ENCODE measurements at regions not wholly inside any gene's neighbourhood (a gene's known extent, or its start where the extent isn't known, plus 50 kb on each side); places are given as distances from the start of the nearest gene placed in this dataset.
"Not testable (repeated sequence)": the region's sequence is repeated elsewhere in the genome, so short reads cannot be mapped to it uniquely, and the experiment has no call there.

DNA sequence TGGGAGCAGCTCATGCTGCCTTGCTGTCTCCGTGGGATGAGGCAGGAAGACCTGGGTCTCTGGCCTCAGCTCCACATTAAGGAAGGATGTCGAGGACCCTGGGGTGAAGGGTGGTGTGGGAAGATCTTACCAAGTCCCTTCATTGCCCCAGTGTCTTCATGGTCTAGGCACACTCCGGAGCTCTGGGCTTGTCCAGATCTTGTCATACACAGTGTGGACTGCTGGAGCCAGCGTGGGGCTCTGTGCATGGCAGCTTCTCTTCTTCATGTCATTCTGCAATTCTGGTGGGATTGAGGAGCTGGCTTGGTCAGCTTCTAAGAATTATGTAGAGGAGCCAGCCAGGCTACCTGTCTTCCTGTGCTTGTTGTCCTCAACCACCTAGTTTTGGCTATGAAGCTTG, 79.3 kb upstream of the ETV3 start:
- WGBS, 2 experiments (ENCODE audit: insufficient coverage in 1 of 2, insufficient read length in 1 of 2) = 84 to 85% methylated on average over 2 to 4 of the region's 4 CpGs
- H3K36me3 ChIP-seq (ENCODE audit: control insufficient read depth, insufficient read depth, low read length) = no peaks in the 10 kb centered on the region
- TF ChIP-seq, protein P1, sequence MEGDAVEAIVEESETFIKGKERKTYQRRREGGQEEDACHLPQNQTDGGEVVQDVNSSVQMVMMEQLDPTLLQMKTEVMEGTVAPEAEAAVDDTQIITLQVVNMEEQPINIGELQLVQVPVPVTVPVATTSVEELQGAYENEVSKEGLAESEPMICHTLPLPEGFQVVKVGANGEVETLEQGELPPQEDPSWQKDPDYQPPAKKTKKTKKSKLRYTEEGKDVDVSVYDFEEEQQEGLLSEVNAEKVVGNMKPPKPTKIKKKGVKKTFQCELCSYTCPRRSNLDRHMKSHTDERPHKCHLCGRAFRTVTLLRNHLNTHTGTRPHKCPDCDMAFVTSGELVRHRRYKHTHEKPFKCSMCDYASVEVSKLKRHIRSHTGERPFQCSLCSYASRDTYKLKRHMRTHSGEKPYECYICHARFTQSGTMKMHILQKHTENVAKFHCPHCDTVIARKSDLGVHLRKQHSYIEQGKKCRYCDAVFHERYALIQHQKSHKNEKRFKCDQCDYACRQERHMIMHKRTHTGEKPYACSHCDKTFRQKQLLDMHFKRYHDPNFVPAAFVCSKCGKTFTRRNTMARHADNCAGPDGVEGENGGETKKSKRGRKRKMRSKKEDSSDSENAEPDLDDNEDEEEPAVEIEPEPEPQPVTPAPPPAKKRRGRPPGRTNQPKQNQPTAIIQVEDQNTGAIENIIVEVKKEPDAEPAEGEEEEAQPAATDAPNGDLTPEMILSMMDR (conservative IDR thresholded peaks at IDR 0.05) = no peak
- Mint-ChIP-seq H3K27ac (no peak overlapping the region), H3K4me1 (no peaks in the 10 kb centered on the region), H3K36me3 (ENCODE audit: low read depth) (peaks cover 3% of the 10 kb centered on the region), H3K27me3 (ENCODE audit: insufficient read depth) (peaks cover 9% of the 10 kb centered on the region), H3K9me3 (peaks cover 15% of the 10 kb centered on the region), H3K4me3 (no peak overlapping the region)
- H3K4me1 ChIP-seq (ENCODE audit: control insufficient read depth, insufficient read depth, low read length) = no peaks in the 10 kb centered on the region
- peaks cover 4% of the 10 kb centered on the region for H3K27me3 ChIP-seq (ENCODE audit: control insufficient read depth, insufficient read depth, low read length, poor library complexity, severe bottlenecking)
- no peak overlapping the region for H3K27ac ChIP-seq (ENCODE audit: low read depth, low read length)
- peak; percentile 15 for DNase-seq
- no peak overlapping the region for H3K4me3 ChIP-seq (ENCODE audit: low read length)
- no peak overlapping the region for H3K9ac ChIP-seq (ENCODE audit: extremely low read depth, low read length, poor library complexity, severe bottlenecking)
- H3K9me3 ChIP-seq (ENCODE audit: control insufficient read depth, low read length) = peaks cover 18% of the 10 kb centered on the region

DNA sequence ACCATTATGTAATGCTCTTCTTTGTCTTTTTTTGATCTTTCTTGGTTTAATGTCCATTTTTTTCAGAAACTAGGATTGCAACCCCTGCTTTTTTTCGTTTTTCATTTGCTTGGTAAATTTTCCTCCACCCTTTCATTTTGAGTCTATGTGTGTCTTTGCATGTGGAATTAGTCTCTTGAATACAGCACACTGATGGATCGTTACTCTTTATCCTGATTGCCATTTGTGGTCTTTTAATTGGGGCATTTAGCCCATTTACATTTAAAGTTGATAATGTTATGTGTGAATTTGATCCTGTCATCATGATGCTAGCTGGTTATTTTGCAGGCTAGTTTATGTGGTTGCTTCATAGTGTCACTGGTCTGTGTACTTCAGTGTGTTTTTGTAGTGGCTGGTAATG, 75.6 kb upstream of the ETV3 start:
- no peak overlapping the region for H3K4me3 ChIP-seq (ENCODE audit: low read length)
- no peak overlapping the region for H3K4me3 Mint-ChIP-seq

DNA sequence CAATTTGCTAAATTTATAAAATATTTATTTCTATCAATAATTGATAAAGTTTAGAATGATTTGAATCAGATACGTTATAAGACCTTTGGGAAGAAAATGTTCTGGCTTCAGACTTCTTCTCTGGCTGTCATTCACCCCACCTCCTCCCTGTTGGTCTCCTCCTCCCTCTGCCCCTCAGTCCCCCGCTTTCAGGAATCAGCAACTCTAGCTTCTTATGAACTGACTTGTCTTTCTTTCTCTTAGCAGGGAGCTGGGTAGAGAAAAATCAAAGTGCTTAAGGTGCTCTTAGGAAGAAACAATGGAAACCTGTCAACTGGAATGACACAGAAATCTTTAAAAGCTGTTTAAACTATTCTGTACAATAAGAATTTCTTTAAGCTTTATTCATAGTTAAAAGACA, 71.3 kb upstream of the ETV3 start:
- no peak overlapping the region for H3K27ac ChIP-seq (ENCODE audit: low read depth, low read length)
- no peak overlapping the region for H3K4me3 ChIP-seq (ENCODE audit: low read length)
- TF ChIP-seq, protein P1 (conservative IDR thresholded peaks at IDR 0.05) = no peak
- H3K36me3 ChIP-seq (ENCODE audit: control insufficient read depth, insufficient read depth, low read length) = no peaks in the 10 kb centered on the region
- no peak overlapping the region for H3K9ac ChIP-seq (ENCODE audit: extremely low read depth, low read length, poor library complexity, severe bottlenecking)
- H3K27me3 ChIP-seq (ENCODE audit: control insufficient read depth, insufficient read depth, low read length, poor library complexity, severe bottlenecking) = no peaks in the 10 kb centered on the region
- Mint-ChIP-seq H3K27me3 (ENCODE audit: insufficient read depth) (peaks cover 5% of the 10 kb centered on the region), H3K27ac (no peak overlapping the region), H3K9me3 (peaks cover 19% of the 10 kb centered on the region), H3K4me1 (no peaks in the 10 kb centered on the region), H3K36me3 (ENCODE audit: low read depth) (peaks cover 3% of the 10 kb centered on the region), H3K4me3 (no peak overlapping the region)
- WGBS, 2 experiments (ENCODE audit: insufficient coverage in 1 of 2, insufficient read length in 1 of 2) = 60% methylated on average over 1 of the region's 2 CpGs; no CpG with 5 or more reads in 1 of the 2 experiments
- peaks cover 22% of the 10 kb centered on the region for H3K9me3 ChIP-seq (ENCODE audit: control insufficient read depth, low read length)
- no peaks in the 10 kb centered on the region for H3K4me1 ChIP-seq (ENCODE audit: control insufficient read depth, insufficient read depth, low read length)
- peak; percentile 23 for DNase-seq

More for the DNA sequence above, 75.6 kb upstream of the ETV3 start:
- peaks cover 3% of the 10 kb centered on the region for H3K36me3 Mint-ChIP-seq (ENCODE audit: low read depth)
- H3K27ac Mint-ChIP-seq = no peak overlapping the region
- DNase-seq = no peak
- Histone ChIP-seq H3K27ac (ENCODE audit: low read depth, low read length) (no peak overlapping the region), H3K4me1 (ENCODE audit: control insufficient read depth, insufficient read depth, low read length) (no peaks in the 10 kb centered on the region), H3K9me3 (ENCODE audit: control insufficient read depth, low read length) (peaks cover 25% of the 10 kb centered on the region), H3K9ac (ENCODE audit: extremely low read depth, low read length, poor library complexity, severe bottlenecking) (no peak overlapping the region), H3K36me3 (ENCODE audit: control insufficient read depth, insufficient read depth, low read length) (no peaks in the 10 kb centered on the region), H3K27me3 (ENCODE audit: control insufficient read depth, insufficient read depth, low read length, poor library complexity, severe bottlenecking) (peaks cover 4% of the 10 kb centered on the region)
- WGBS, 2 experiments (ENCODE audit: insufficient coverage in 1 of 2, insufficient read length in 1 of 2) = 86 to 90% methylated on average over 1 to 2 of the region's 2 CpGs
- H3K27me3 Mint-ChIP-seq (ENCODE audit: insufficient read depth) = peaks cover 10% of the 10 kb centered on the region
- H3K9me3 Mint-ChIP-seq = peaks cover 19% of the 10 kb centered on the region
- TF ChIP-seq, protein P1 (conservative IDR thresholded peaks at IDR 0.05) = no peak
- H3K4me1 Mint-ChIP-seq = no peaks in the 10 kb centered on the region

DNA sequence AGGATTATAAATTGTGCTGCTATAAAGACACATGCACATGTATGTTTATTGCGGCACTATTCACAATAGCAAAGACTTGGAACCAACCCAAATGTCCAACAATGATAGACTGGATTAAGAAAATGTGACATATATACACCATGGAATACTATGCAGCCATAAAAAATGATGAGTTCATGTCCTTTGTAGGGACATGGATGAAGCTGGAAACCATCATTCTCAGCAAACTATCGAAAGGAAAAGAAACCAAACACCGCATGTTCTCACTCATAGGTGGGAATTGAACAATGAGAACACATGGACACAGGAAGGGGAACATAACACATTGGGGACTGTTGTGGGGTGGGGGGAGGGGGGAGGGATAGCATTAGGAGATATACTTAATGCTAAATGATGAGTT, 67.8 kb upstream of the ETV3 start:
- H3K27ac ChIP-seq (ENCODE audit: low read depth, low read length); DNase-seq; H3K27me3 Mint-ChIP-seq (ENCODE audit: insufficient read depth); H3K4me1 ChIP-seq (ENCODE audit: control insufficient read depth, insufficient read depth, low read length); H3K9me3 ChIP-seq (ENCODE audit: control insufficient read depth, low read length); H3K27me3 ChIP-seq (ENCODE audit: control insufficient read depth, insufficient read depth, low read length, poor library complexity, severe bottlenecking); H3K4me1 Mint-ChIP-seq; H3K36me3 ChIP-seq (ENCODE audit: control insufficient read depth, insufficient read depth, low read length); H3K4me3 ChIP-seq (ENCODE audit: low read length); H3K27ac Mint-ChIP-seq; H3K9me3 Mint-ChIP-seq; H3K4me3 Mint-ChIP-seq; H3K36me3 Mint-ChIP-seq (ENCODE audit: low read depth); H3K9ac ChIP-seq (ENCODE audit: extremely low read depth, low read length, poor library complexity, severe bottlenecking): not testable (repeated sequence)
- 90 to 100% methylated on average over 1 to 2 of the region's 3 CpGs for WGBS, 2 experiments (ENCODE audit: insufficient coverage in 1 of 2, insufficient read length in 1 of 2)

All from endodermal cell (in vitro differentiated cells).